HEK293 (cell line): ENCODE measurements at regions not wholly inside any gene's neighbourhood (a gene's known extent, or its start where the extent isn't known, plus 50 kb on each side); places are given as distances from the start of the nearest gene placed in this dataset.

ENCODE experiments used
- REST ChIP-seq: fragments of 450-650 bp; formaldehyde crosslinking; IDR thresholded peaks from 2 replicates; pipeline ENCODE4 v1.5.1; 2016; ENCODE audit warnings: missing biosample characterization, missing genetic modification characterization
- ZNF184 ChIP-seq: fragments of 450-650 bp; IDR thresholded peaks from 2 replicates; pipeline ENCODE4 v1.5.1; 2018; ENCODE audit warnings: missing biosample characterization, mild to moderate bottlenecking, missing genetic modification characterization
- ZNF362 ChIP-seq: fragments of 450-650 bp; formaldehyde crosslinking; IDR thresholded peaks from 2 replicates; pipeline ENCODE4 v1.5.1; 2016; ENCODE audit warnings: missing biosample characterization, missing genetic modification characterization
- ZNF544 ChIP-seq: fragments of 450-650 bp; formaldehyde crosslinking; IDR thresholded peaks from 2 replicates; pipeline ENCODE4 v1.5.0; 2017; ENCODE audit warnings: missing biosample characterization, missing genetic modification characterization

- TF ChIP-seq ZNF544 (tag by site-specific recombination) (no peak), ZNF362 (no peak), ZNF184 (tag by site-specific recombination) (no peak), REST (tag by site-specific recombination) (peak; percentile 79)
These were observed 185.4 kb downstream of the PHF2 start for GRCh38 chr9:93761822-93762221.
